Epithelial cell of proximal tubule (primary cell): ENCODE measurements at regions not wholly inside any gene's neighbourhood (a gene's known extent, or its start where the extent isn't known, plus 50 kb on each side); places are given as distances from the start of the nearest gene placed in this dataset.

Experiments
- DNase-seq: peaks from one replicate; pipeline ENCODE4 v3.0.0-alpha.2; 2011; ENCODE audit warnings: low read depth
- H3K4me3 ChIP-seq: 2 replicates; pipeline ENCODE4 v1.5.1; 2011; ENCODE audit warnings: low read depth, mild to moderate bottlenecking, low read length
- TF ChIP-seq, protein P1 (sequence below): conservative IDR thresholded peaks from 2 replicates; pipeline ENCODE4 v1.5.1; 2012; ENCODE audit warnings: low read depth, mild to moderate bottlenecking, low read length

DNA sequence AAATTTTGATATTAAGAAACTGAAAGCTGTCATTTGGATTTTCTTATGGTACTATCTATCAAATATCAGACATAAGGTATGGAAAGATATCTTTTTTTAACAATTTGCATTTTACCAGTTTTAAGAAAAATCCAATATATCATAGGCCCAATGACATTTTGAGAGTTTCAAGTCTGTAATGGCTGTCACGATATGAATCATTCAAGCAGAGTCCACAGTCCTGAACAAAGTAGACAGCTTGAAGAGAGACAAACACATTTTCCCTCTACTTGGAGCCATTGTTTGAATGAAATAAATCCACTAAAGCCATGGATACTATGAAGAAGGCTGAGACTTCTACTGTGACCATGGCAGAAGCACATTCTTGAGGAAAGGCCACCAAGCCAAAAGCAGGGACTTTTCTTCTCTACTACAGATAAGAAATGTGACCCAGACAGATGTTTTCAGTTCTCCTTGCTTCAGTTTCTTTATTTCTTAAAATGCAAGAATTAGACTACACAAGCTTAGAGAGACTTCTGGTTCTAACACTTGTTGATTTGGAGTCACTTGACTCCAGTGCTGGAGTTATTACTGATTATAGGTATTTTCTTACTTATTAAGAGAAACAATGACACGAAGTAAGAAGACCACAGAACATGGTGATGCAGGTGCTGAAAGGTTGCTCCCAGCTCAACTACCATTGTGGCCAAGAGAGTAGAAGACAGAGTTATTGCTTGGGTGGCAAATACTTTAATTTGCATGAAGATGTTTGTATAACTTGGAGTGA is 429.1 kb downstream of the KIF20B start:
- no peak for DNase-seq
- TF ChIP-seq, protein P1, sequence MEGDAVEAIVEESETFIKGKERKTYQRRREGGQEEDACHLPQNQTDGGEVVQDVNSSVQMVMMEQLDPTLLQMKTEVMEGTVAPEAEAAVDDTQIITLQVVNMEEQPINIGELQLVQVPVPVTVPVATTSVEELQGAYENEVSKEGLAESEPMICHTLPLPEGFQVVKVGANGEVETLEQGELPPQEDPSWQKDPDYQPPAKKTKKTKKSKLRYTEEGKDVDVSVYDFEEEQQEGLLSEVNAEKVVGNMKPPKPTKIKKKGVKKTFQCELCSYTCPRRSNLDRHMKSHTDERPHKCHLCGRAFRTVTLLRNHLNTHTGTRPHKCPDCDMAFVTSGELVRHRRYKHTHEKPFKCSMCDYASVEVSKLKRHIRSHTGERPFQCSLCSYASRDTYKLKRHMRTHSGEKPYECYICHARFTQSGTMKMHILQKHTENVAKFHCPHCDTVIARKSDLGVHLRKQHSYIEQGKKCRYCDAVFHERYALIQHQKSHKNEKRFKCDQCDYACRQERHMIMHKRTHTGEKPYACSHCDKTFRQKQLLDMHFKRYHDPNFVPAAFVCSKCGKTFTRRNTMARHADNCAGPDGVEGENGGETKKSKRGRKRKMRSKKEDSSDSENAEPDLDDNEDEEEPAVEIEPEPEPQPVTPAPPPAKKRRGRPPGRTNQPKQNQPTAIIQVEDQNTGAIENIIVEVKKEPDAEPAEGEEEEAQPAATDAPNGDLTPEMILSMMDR: no peak
- H3K4me3 ChIP-seq: no peak overlapping the region

GRCh38 chr10:90133606-90134005 is 432.2 kb downstream of the KIF20B start:
- no peak overlapping the region for H3K4me3 ChIP-seq
- TF ChIP-seq, protein P1: no peak
- DNase-seq: no peak

DNA sequence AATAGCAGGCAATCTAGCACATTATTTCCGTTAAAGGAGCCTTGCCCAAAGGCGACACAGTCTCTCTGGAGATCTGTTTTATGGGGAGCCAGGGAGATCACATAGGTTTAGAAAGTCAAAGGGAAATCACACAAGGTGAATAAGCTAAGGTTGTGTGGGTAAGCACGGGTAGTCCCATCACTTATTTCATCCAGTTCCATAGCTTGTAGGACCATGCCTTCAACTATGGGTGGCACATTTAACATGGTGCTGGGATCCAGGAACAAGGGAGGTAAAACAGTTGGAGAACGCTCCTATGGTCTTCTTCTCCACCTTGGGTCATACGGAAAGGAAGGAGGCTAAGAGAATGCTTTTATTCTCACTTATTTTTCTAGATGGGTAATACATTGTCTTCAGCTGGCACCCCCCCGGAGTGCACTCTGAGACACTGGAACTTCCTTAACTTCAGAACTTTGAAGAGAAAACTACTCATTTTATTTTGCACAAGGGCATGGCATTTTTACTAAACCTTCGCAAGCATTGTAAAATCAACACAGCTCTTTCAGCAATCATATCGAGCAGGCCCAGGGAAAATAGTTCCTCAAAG is 435.4 kb downstream of the KIF20B start:
- DNase-seq: no peak
- H3K4me3 ChIP-seq: no peak overlapping the region
- TF ChIP-seq, protein P1: no peak

DNA sequence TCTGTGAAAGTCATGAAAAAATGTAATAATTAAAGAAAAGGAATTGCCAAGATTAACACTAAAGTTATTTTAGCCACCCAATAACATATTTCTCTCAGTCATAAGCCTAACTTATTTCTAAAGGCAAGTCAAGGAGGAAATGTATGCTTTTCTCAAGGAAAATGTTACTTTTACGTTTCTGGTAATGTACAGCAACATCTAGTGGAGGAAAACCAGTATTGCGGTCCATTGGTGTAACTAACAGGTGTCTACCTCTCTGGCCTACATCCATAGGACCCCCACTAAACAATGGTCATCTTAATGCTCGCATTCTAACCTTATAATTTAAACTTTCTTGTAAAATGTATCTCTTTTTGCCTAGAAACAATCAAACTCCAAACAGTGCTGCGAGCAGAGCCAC is 437.5 kb downstream of the KIF20B start:
- no peak for DNase-seq
- TF ChIP-seq, protein P1: peak; percentile 64
- no peak overlapping the region for H3K4me3 ChIP-seq

- TF ChIP-seq, protein P1: no peak
- no peak overlapping the region for H3K4me3 ChIP-seq
- no peak for DNase-seq
Observed at GRCh38 chr10:90141791-90142190, 440.4 kb downstream of the KIF20B start.

DNA sequence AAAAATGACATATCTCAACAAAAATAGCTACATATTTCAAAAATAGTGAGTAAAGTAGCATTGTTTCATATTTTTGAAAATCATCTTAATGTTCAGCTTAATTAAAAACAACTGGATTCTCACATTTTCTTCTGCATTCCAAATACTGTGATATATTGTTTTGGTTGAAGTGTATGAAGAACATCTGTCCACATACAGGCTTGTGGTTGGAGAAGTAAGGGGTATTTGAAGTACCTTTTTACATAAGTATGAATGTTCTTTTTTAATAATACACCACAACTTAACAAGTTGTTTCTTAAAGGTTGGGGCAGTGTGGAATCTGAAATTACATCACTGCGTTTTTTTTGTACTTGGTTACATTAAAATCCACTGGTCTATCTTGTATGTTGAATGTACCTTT is 442.5 kb downstream of the KIF20B start:
- H3K4me3 ChIP-seq: no peak overlapping the region
- TF ChIP-seq, protein P1: no peak
- no peak for DNase-seq
